Karpas-422 (cell line): ENCODE measurements at regions not wholly inside any gene's neighbourhood (a gene's known extent, or its start where the extent isn't known, plus 50 kb on each side); places are given as distances from the start of the nearest gene placed in this dataset.

Experiments
- DNase-seq: peaks from one replicate; pipeline ENCODE4 v3.0.0-alpha.2; 2015
- H2AFZ ChIP-seq: fragments of 200-600 bp; sonication (generic); 2 replicates; pipeline ENCODE4 v1.6.1; 2014; ENCODE audit warnings: antibody characterized with exemption, low read length, mixed read lengths
- H3K27ac ChIP-seq: fragments of 200-600 bp; sonication (generic); 2 replicates; pipeline ENCODE4 v1.5.1; 2014; ENCODE audit warnings: mild to moderate bottlenecking, low read length, moderate library complexity
- H3K27me3 ChIP-seq: fragments of 200-600 bp; sonication (generic); 2 replicates; pipeline ENCODE4 v1.6.1; 2014; ENCODE audit warnings: low read length, mixed read lengths
- H3K36me3 ChIP-seq: fragments of 200-600 bp; sonication (generic); 2 replicates; pipeline ENCODE4 v1.6.1; 2014; ENCODE audit warnings: low read length, mixed read lengths; ENCODE audit not compliant: insufficient read depth
- H3K4me1 ChIP-seq: fragments of 200-600 bp; sonication (generic); 2 replicates; pipeline ENCODE4 v1.6.1; 2014; ENCODE audit warnings: mild to moderate bottlenecking, low read length, mixed read lengths
- H3K4me2 ChIP-seq: fragments of 200-600 bp; sonication (generic); 2 replicates; pipeline ENCODE4 v1.6.1; 2014; ENCODE audit warnings: low read length, low read depth, mild to moderate bottlenecking; ENCODE audit not compliant: poor library complexity, severe bottlenecking
- H3K4me3 ChIP-seq: fragments of 200-600 bp; sonication (generic); 2 replicates; pipeline ENCODE4 v1.5.1; 2014; ENCODE audit warnings: mild to moderate bottlenecking, antibody characterized with exemption, low read length, mixed read lengths
- H3K79me2 ChIP-seq: fragments of 200-600 bp; sonication (generic); 2 replicates; pipeline ENCODE4 v1.6.1; 2014; ENCODE audit warnings: mild to moderate bottlenecking, low read length, mixed read lengths
- H3K9ac ChIP-seq: fragments of 200-600 bp; sonication (generic); 2 replicates; pipeline ENCODE4 v1.6.0; 2014; ENCODE audit warnings: low read length
- H3K9me2 ChIP-seq: fragments of 200-600 bp; sonication (generic), shearing (Covaris generic); replicated peaks from 2 replicates; pipeline ENCODE4 v1.6.0; 2014; ENCODE audit warnings: mild to moderate bottlenecking, low read length, moderate library complexity; ENCODE audit not compliant: insufficient read depth
- H3K9me3 ChIP-seq: fragments of 300-700, 200-600 bp; sonication (generic); 2 replicates; pipeline ENCODE4 v1.6.1; 2014; ENCODE audit warnings: low read length, mixed read lengths
- H4K20me1 ChIP-seq: fragments of 200-600 bp; sonication (generic); 2 replicates; pipeline ENCODE4 v1.6.1; 2014; ENCODE audit warnings: mild to moderate bottlenecking, antibody characterized with exemption, low read length, low read depth; ENCODE audit not compliant: insufficient read depth

GRCh38 chr16:72665701-72666100, 382.2 kb downstream of the ZFHX3 start:
- DNase-seq: peak; percentile 43
- Histone ChIP-seq H3K9me2 (no peaks in the 10 kb centered on the region), H2AFZ (peak overlapping the region; percentile 94; the same call in 1 of the 2 replicates), H3K4me1 (peaks cover 20% of the 10 kb centered on the region), H3K27me3 (no peaks in the 10 kb centered on the region), H3K9ac (peak overlapping the region; percentile 77), H3K36me3 (0 out of 2 replicates have a peak, but pooled peaks cover 4% of the 10 kb centered on the region), H4K20me1 (no peaks in the 10 kb centered on the region), H3K4me2 (peak overlapping the region; percentile 86), H3K27ac (no peak overlapping the region), H3K79me2 (peaks cover 43% of the 10 kb centered on the region), H3K4me3 (peak overlapping the region; percentile 94), H3K9me3 (no peaks in the 10 kb centered on the region)

GRCh38 chr16:72664509-72665408, 383.2 kb downstream of the ZFHX3 start:
- Histone ChIP-seq H3K27me3 (no peaks in the 10 kb centered on the region), H2AFZ (peak overlapping the region; percentile 94), H3K9me3 (no peaks in the 10 kb centered on the region), H3K4me2 (peak overlapping the region; percentile 86), H3K9ac (peak overlapping the region; percentile 77), H3K9me2 (no peaks in the 10 kb centered on the region), H3K36me3 (no peaks in the 10 kb centered on the region), H3K79me2 (peaks cover 43% of the 10 kb centered on the region), H4K20me1 (no peaks in the 10 kb centered on the region), H3K4me1 (peaks cover 20% of the 10 kb centered on the region), H3K27ac (peak overlapping the region; percentile 58), H3K4me3 (peak overlapping the region; percentile 94)
- peak; percentile 99 for DNase-seq

GRCh38 chr16:72664056-72664508, 383.8 kb downstream of the ZFHX3 start:
- Histone ChIP-seq H3K4me2 (peak overlapping the region; percentile 86), H3K9me2 (no peaks in the 10 kb centered on the region), H2AFZ (peak overlapping the region; percentile 94), H3K27me3 (no peaks in the 10 kb centered on the region), H3K27ac (peak overlapping the region; percentile 58), H3K9me3 (no peaks in the 10 kb centered on the region), H4K20me1 (no peaks in the 10 kb centered on the region), H3K4me1 (peaks cover 25% of the 10 kb centered on the region), H3K36me3 (no peaks in the 10 kb centered on the region), H3K79me2 (peaks cover 43% of the 10 kb centered on the region), H3K4me3 (peak overlapping the region; percentile 94), H3K9ac (peak overlapping the region; percentile 77)
- DNase-seq: no peak

- peaks cover 14% of the 10 kb centered on the region for H3K4me1 ChIP-seq
- peaks cover 16% of the 10 kb centered on the region; the same call in 1 of the 2 replicates for H3K79me2 ChIP-seq
Measured at GRCh38 chr16:72658888-72659717, 388.8 kb downstream of the ZFHX3 start.

GRCh38 chr16:72657791-72658190, 390.1 kb downstream of the ZFHX3 start:
- H3K9me2 ChIP-seq: no peaks in the 10 kb centered on the region
- no peak overlapping the region for H3K4me3 ChIP-seq
- no peak overlapping the region for H3K4me2 ChIP-seq
- H4K20me1 ChIP-seq: no peaks in the 10 kb centered on the region
- no peak overlapping the region for H3K9ac ChIP-seq
- no peak for DNase-seq
- no peaks in the 10 kb centered on the region for H3K36me3 ChIP-seq
- peaks cover 7% of the 10 kb centered on the region for H3K4me1 ChIP-seq
- no peak overlapping the region for H3K27ac ChIP-seq
- no peak overlapping the region for H2AFZ ChIP-seq
- no peaks in the 10 kb centered on the region for H3K9me3 ChIP-seq
- peaks cover 5% of the 10 kb centered on the region; the same call in 1 of the 2 replicates for H3K79me2 ChIP-seq
- no peaks in the 10 kb centered on the region for H3K27me3 ChIP-seq

More at GRCh38 chr16:72658888-72659717, 388.8 kb downstream of the ZFHX3 start:
- Histone ChIP-seq H3K27me3 (no peaks in the 10 kb centered on the region), H3K27ac (no peak overlapping the region), H4K20me1 (no peaks in the 10 kb centered on the region), H3K36me3 (no peaks in the 10 kb centered on the region), H3K4me3 (no peak overlapping the region), H3K4me2 (no peak overlapping the region), H3K9me2 (no peaks in the 10 kb centered on the region), H3K9me3 (no peaks in the 10 kb centered on the region), H3K9ac (no peak overlapping the region), H2AFZ (no peak overlapping the region)
- DNase-seq: no peak

GRCh38 chr16:72657164-72657563, 390.8 kb downstream of the ZFHX3 start:
- no peak for DNase-seq

GRCh38 chr16:72654535-72654934, 393.4 kb downstream of the ZFHX3 start:
- Histone ChIP-seq H3K27me3 (no peaks in the 10 kb centered on the region), H4K20me1 (no peaks in the 10 kb centered on the region), H3K9ac (no peak overlapping the region), H3K4me1 (peaks cover 7% of the 10 kb centered on the region), H3K9me2 (no peaks in the 10 kb centered on the region), H3K79me2 (no peaks in the 10 kb centered on the region; the same call in 1 of the 2 replicates), H3K9me3 (no peaks in the 10 kb centered on the region), H3K27ac (no peak overlapping the region), H2AFZ (no peak overlapping the region), H3K36me3 (no peaks in the 10 kb centered on the region), H3K4me3 (no peak overlapping the region), H3K4me2 (no peak overlapping the region)
- no peak for DNase-seq

More at GRCh38 chr16:72657164-72657563, 390.8 kb downstream of the ZFHX3 start:
- Histone ChIP-seq H2AFZ (no peak overlapping the region), H3K9me2 (no peaks in the 10 kb centered on the region), H4K20me1 (no peaks in the 10 kb centered on the region), H3K27me3 (no peaks in the 10 kb centered on the region), H3K4me2 (no peak overlapping the region), H3K9me3 (no peaks in the 10 kb centered on the region), H3K36me3 (no peaks in the 10 kb centered on the region), H3K4me1 (peaks cover 7% of the 10 kb centered on the region), H3K79me2 (peaks cover 5% of the 10 kb centered on the region; the same call in 1 of the 2 replicates), H3K27ac (no peak overlapping the region), H3K9ac (no peak overlapping the region), H3K4me3 (no peak overlapping the region)
